K562 (cell line): ENCODE measurements at regions not wholly inside any gene's neighbourhood (a gene's known extent, or its start where the extent isn't known, plus 50 kb on each side); places are given as distances from the start of the nearest gene placed in this dataset.

ENCODE experiments used
- ATAC-seq: fragments of 200-7000 bp; cut with Tn5 transposase; 3 replicates; pipeline ENCODE4 v1.9.1; 2020; ENCODE audit warnings: moderate library complexity
- BruUV-seq: library from RNA; stranded (reverse); fragments of 400-500 nt; replicated peaks from 2 replicates; lab custom pipeline; 2021; lab: Mats Ljungman, UMichigan
- CTCF ChIA-PET: fragments of 300-600 bp; formaldehyde crosslinking; extraction: SDS; loops from one replicate; lab custom pipeline; 2021; ENCODE audit warnings: low intra/inter-chr PET ratio; lab: Yijun Ruan, JAX
- POLR2A ChIA-PET: fragments of 300-600, 350-650 bp; sonication (Branson Sonifier 250); formaldehyde crosslinking; extraction: SDS; loops from one replicate; lab custom pipeline; 2021; ENCODE audit warnings: antibody characterized with exemption, inconsistent platforms; lab: Yijun Ruan, JAX
- DNase-seq, 4 experiments: peaks; one replicate each; pipeline versions ENCODE4 v3.0.0 to v3.0.0-alpha.2; 2011 to 2018; ENCODE audit warnings: low spot score in 3 of 4, mixed read lengths in 3 of 4; ENCODE audit errors: extremely low read depth in 1 of 4
- FAIRE-seq: peaks from 2 replicates; lab custom pipeline; 2011; peaks lifted over from hg19 to GRCh38; lab: Jason Lieb, UNC
- H2AFZ ChIP-seq: 2 replicates; pipeline ENCODE4 v1.6.0; 2011; ENCODE audit warnings: low read depth, low read length, control low read depth, inconsistent platforms
- H3K27ac ChIP-seq: fragments of 200-600 bp; 3 replicates; pipeline ENCODE4 v1.8.0; 2011; ENCODE audit warnings: low read depth, mild to moderate bottlenecking, control low read depth, inconsistent platforms, low read length, moderate library complexity, mixed read lengths; ENCODE audit errors: extremely low read depth
- H3K27me3 ChIP-seq, 2 experiments: fragments of 300-600 bp in 1 of 2; 2 replicates in 1 of 2; 3 replicates in 1 of 2; pipeline versions ENCODE4 v1.6.0 to v1.8.0; 2011; ENCODE audit warnings: inconsistent platforms in 2 of 2, low read length in 2 of 2, mild to moderate bottlenecking in 1 of 2, mixed read lengths in 1 of 2, moderate library complexity in 1 of 2; ENCODE audit not compliant: control insufficient read depth in 2 of 2, insufficient read depth in 2 of 2
- H3K36me3 ChIP-seq: fragments of 300-600 bp; 3 replicates; pipeline ENCODE4 v1.8.0; 2011; ENCODE audit warnings: mild to moderate bottlenecking, low read length, inconsistent platforms; ENCODE audit not compliant: control insufficient read depth, insufficient read depth
- H3K4me1 ChIP-seq, 2 experiments: fragments of 200-600 bp in 1 of 2; replicated peaks in 1 of 2; 2 replicates in 1 of 2; 3 replicates in 1 of 2; pipeline versions ENCODE4 v1.5.1 to v1.8.0; 2011; ENCODE audit warnings: inconsistent platforms in 2 of 2, low read length in 2 of 2, mild to moderate bottlenecking in 1 of 2, mixed read lengths in 1 of 2, moderate library complexity in 1 of 2; ENCODE audit not compliant: control insufficient read depth in 2 of 2, insufficient read depth in 2 of 2
- H3K4me2 ChIP-seq: 2 replicates; pipeline ENCODE4 v1.6.1; 2011; ENCODE audit warnings: low read length, control low read depth, inconsistent platforms, mixed read lengths; ENCODE audit not compliant: insufficient read depth
- H3K4me3 ChIP-seq: fragments of 200-600 bp; sonication (generic), shearing (Covaris generic); 2 replicates; pipeline ENCODE4 v1.5.1; 2016; ENCODE audit warnings: control low read depth, inconsistent platforms
- H3K79me2 ChIP-seq: fragments of 200-600 bp; 3 replicates; pipeline ENCODE4 v1.8.0; 2011; ENCODE audit warnings: low read length, inconsistent platforms; ENCODE audit not compliant: control insufficient read depth, insufficient read depth
- H3K9ac ChIP-seq, 2 experiments: 2 replicates each; pipeline versions ENCODE4 v1.6.0 to v1.6.1; 2011; ENCODE audit warnings: low read depth in 2 of 2, low read length in 2 of 2, control low read depth in 1 of 2, inconsistent platforms in 1 of 2, mild to moderate bottlenecking in 1 of 2, mixed read lengths in 1 of 2; ENCODE audit not compliant: insufficient read depth in 1 of 2
- H3K9me1 ChIP-seq: one replicate; pipeline ENCODE4 v1.6.0; 2011; ENCODE audit warnings: inconsistent platforms, mild to moderate bottlenecking, low read length, moderate library complexity; ENCODE audit not compliant: control insufficient read depth, insufficient read depth
- H3K9me3 ChIP-seq: replicated peaks from 2 replicates; pipeline ENCODE4 v1.5.1; 2011; ENCODE audit warnings: low read depth, low read length, inconsistent platforms; ENCODE audit not compliant: control insufficient read depth, insufficient read depth
- H4K20me1 ChIP-seq: replicated peaks from 2 replicates; pipeline ENCODE4 v1.6.1; 2011; ENCODE audit warnings: low read length, inconsistent platforms, mixed read lengths; ENCODE audit not compliant: control insufficient read depth, insufficient read depth
- E4F1 ChIP-seq: fragments of 250-450 bp; sonication (Bioruptor Pico); IDR thresholded peaks from 2 replicates; pipeline ENCODE4 v1.5.0; 2021; ENCODE audit warnings: mild to moderate bottlenecking, borderline replicate concordance
- GABPB2 ChIP-seq: fragments of 250-450 bp; sonication (Bioruptor Pico); conservative IDR thresholded peaks from 2 replicates; pipeline ENCODE4 v1.5.1; 2021; ENCODE audit warnings: mild to moderate bottlenecking
- KAT8 ChIP-seq: fragments of 450-650 bp; IDR thresholded peaks from 2 replicates; pipeline ENCODE4 v1.6.1; 2016; ENCODE audit warnings: low read depth, mild to moderate bottlenecking
- L3MBTL2 ChIP-seq: fragments of 450-650 bp; IDR thresholded peaks from 2 replicates; pipeline ENCODE4 v1.6.1; 2016; ENCODE audit warnings: mild to moderate bottlenecking, moderate library complexity
- MITF ChIP-seq: IDR thresholded peaks from 2 replicates; pipeline ENCODE4 v1.6.1; 2014; ENCODE audit warnings: antibody characterized with exemption
- NFYB ChIP-seq: IDR thresholded peaks from 2 replicates; pipeline ENCODE4 v1.6.1; 2011; ENCODE audit warnings: mild to moderate bottlenecking, moderate library complexity; ENCODE audit not compliant: insufficient read length; ENCODE audit errors: extremely low read depth
- RAD21 ChIP-seq, 2 experiments: fragments of 250-450 bp in 1 of 2; fragments of 450-650 bp in 1 of 2; sonication (Bioruptor Pico) in 1 of 2; formaldehyde crosslinking in 1 of 2; IDR thresholded peaks in 1 of 2; conservative IDR thresholded peaks in 1 of 2; 2 replicates each; pipeline versions ENCODE4 v1.4.0 to v1.8.0; 2020 to 2022; ENCODE audit warnings: mild to moderate bottlenecking in 2 of 2, moderate library complexity in 1 of 2
- RBM25 ChIP-seq: fragments of 200-400 bp; formaldehyde crosslinking; IDR thresholded peaks from 2 replicates; pipeline ENCODE4 v1.6.1; 2018; ENCODE audit warnings: low read length, low read depth, moderate library complexity; ENCODE audit not compliant: severe bottlenecking
- RCOR1 ChIP-seq, 2 experiments: IDR thresholded peaks; 2 replicates each; pipeline ENCODE4 v1.6.1; 2012; ENCODE audit warnings: low read depth in 2 of 2, low read length in 2 of 2, borderline replicate concordance in 1 of 2, improper control_type of control experiment in 1 of 2
- TFE3 ChIP-seq: fragments of 450-650 bp; formaldehyde crosslinking; IDR thresholded peaks from 2 replicates; pipeline ENCODE4 v1.4.0; 2020; ENCODE audit warnings: mild to moderate bottlenecking, mixed read lengths
- ZMIZ1 ChIP-seq, 2 experiments: fragments of 150-350 bp in 1 of 2; IDR thresholded peaks; 2 replicates each; pipeline ENCODE4 v1.6.1; 2012 to 2016; ENCODE audit warnings: low read depth in 2 of 2, low read length in 2 of 2, mild to moderate bottlenecking in 1 of 2, moderate library complexity in 1 of 2
- WGBS: fragments of 100-300 bp; shearing (Covaris generic); methylation state at CpG from one replicate; pipeline ENCODE4 v1.1.6; 2016; ENCODE audit warnings: low coverage, mixed read lengths; ENCODE audit not compliant: insufficient coverage; ENCODE audit errors: missing lambda C conversion rate; 5-methylcytosine and 5-hydroxymethylcytosine counted together
- in situ Hi-C: fragments of 300-500 bp; cut with MboI; formaldehyde crosslinking; loops from 4 replicates; pipeline ENCODE4 v1.15.0; 2018; ENCODE audit warnings: inconsistent platforms, mixed read lengths
- intact Hi-C: fragments of 100-400 bp; cut with micrococcal nuclease; formaldehyde crosslinking; loops from 2 replicates; pipeline ENCODE4 v1.14.2; 2022

GRCh38 chr10:33653584-33654367 is 319.3 kb upstream of the NRP1 start:
- no TSS peak for BruUV-seq
- WGBS, result 0% methylated on average over 7 of the region's 7 CpGs
- TF ChIP-seq RCOR1 (IDR thresholded peaks at IDR 0.05; ENCODE audit: borderline replicate concordance in 1 of 2, low read depth in 2 of 2, low read length in 2 of 2), result no peak
- TF ChIP-seq MITF, result no peak
- no peak for TF ChIP-seq RBM25
- no peak for TF ChIP-seq NFYB
- TF ChIP-seq TFE3 (CRISPR knock-in tag), result no peak
- TF ChIP-seq E4F1 (CRISPR knock-in tag), result no peak
- TF ChIP-seq RAD21 (CRISPR knock-in tag; conservative IDR thresholded peaks at IDR 0.05 in 1 of 2, IDR thresholded peaks at IDR 0.05 in 1 of 2), result no peak
- TF ChIP-seq GABPB2 (CRISPR knock-in tag), result no peak
- TF ChIP-seq L3MBTL2, result no peak
- TF ChIP-seq KAT8, result no peak
- TF ChIP-seq ZMIZ1 (IDR thresholded peaks at IDR 0.05; ENCODE audit: low read depth in 2 of 2, low read length in 2 of 2), result no peak

More at GRCh38 chr10:33653584-33654367, 319.3 kb upstream of the NRP1 start:
- ATAC-seq (no peak), FAIRE-seq (no peak), DNase-seq (no peak)
- H2AFZ ChIP-seq, result no peak overlapping the region
- ChIA-PET CTCF (no interaction called here), POLR2A (no interaction called here)
- H3K27me3 ChIP-seq, result no peaks in the 10 kb centered on the region
- H3K9ac ChIP-seq, result no peak overlapping the region
- no peak overlapping the region for H3K4me2 ChIP-seq
- no peak overlapping the region for H3K27ac ChIP-seq
- no peaks in the 10 kb centered on the region for H3K9me1 ChIP-seq
- no peaks in the 10 kb centered on the region for H4K20me1 ChIP-seq
- no peaks in the 10 kb centered on the region for H3K4me1 ChIP-seq
- in situ Hi-C loops (no loop called here), intact Hi-C loops (no loop called here)
- H3K4me3 ChIP-seq, result no peak overlapping the region
- H3K9me3 ChIP-seq, result no peaks in the 10 kb centered on the region
- H3K36me3 ChIP-seq, result no peaks in the 10 kb centered on the region
- no peaks in the 10 kb centered on the region for H3K79me2 ChIP-seq
